Muscle of leg (tissue), 3 donors: ENCODE measurements at regions not wholly inside any gene's neighbourhood (a gene's known extent, or its start where the extent isn't known, plus 50 kb on each side); places are given as distances from the start of the nearest gene placed in this dataset.
"Not testable (repeated sequence)": the region's sequence is repeated elsewhere in the genome, so short reads cannot be mapped to it uniquely, and the experiment has no call there.

Source experiments
- DNase-seq: peaks from one replicate; pipeline ENCODE4 v3.0.0; 2013
- H3K27ac ChIP-seq: one replicate; pipeline ENCODE4 v1.5.1; 2013; ENCODE audit warnings: mild to moderate bottlenecking, low read length, control low read depth
- H3K27me3 ChIP-seq: one replicate; pipeline ENCODE4 v1.6.1; 2013; ENCODE audit warnings: low read length; ENCODE audit not compliant: control insufficient read depth, insufficient read depth
- H3K36me3 ChIP-seq: one replicate; pipeline ENCODE4 v1.6.1; 2013; ENCODE audit warnings: low read length; ENCODE audit not compliant: control insufficient read depth, insufficient read depth
- H3K4me1 ChIP-seq: one replicate; pipeline ENCODE4 v1.6.1; 2013; ENCODE audit warnings: low read length; ENCODE audit not compliant: control insufficient read depth, insufficient read depth
- H3K4me3 ChIP-seq: one replicate; pipeline ENCODE4 v1.5.1; 2013; ENCODE audit warnings: low read length, control low read depth
- H3K9me3 ChIP-seq: replicated peaks from 2 replicates; pipeline ENCODE4 v1.6.1; 2013; ENCODE audit warnings: low read depth, low read length; ENCODE audit not compliant: control insufficient read depth
- WGBS: methylation state at CpG from one replicate; pipeline ENCODE4 v1.1.5; 2013; ENCODE audit warnings: missing lambda C conversion rate; ENCODE audit not compliant: insufficient coverage; 5-methylcytosine and 5-hydroxymethylcytosine counted together

- DNase-seq, H3K4me3 ChIP-seq, H3K27me3 ChIP-seq, H3K9me3 ChIP-seq, H3K4me1 ChIP-seq, H3K36me3 ChIP-seq, H3K27ac ChIP-seq: not testable (repeated sequence)
- no CpG with 5 or more reads among the region's 1 CpG for WGBS
Observed at GRCh38 chr17:72386173-72386572, 265.4 kb downstream of the SOX9 start.

- WGBS: 45% methylated on average over 2 of the region's 5 CpGs
Observed at GRCh38 chr17:72386619-72387237, 265.9 kb downstream of the SOX9 start.

GRCh38 chr17:72387487-72387886 lies 266.7 kb downstream of the SOX9 start:
- DNase-seq: peak; percentile 43
- peaks cover 7% of the 10 kb centered on the region for H3K4me1 ChIP-seq
- WGBS: 52% methylated on average over 3 of the region's 7 CpGs

More at GRCh38 chr17:72386619-72387237, 265.9 kb downstream of the SOX9 start:
- Histone ChIP-seq H3K9me3 (no peaks in the 10 kb centered on the region), H3K27ac (no peak overlapping the region), H3K4me3 (no peak overlapping the region), H3K4me1 (peaks cover 3% of the 10 kb centered on the region), H3K36me3 (no peaks in the 10 kb centered on the region), H3K27me3 (no peaks in the 10 kb centered on the region)
- no peak for DNase-seq

GRCh38 chr17:72387969-72388368 lies 267.1 kb downstream of the SOX9 start:
- H3K4me1 ChIP-seq: peaks cover 11% of the 10 kb centered on the region
- no peaks in the 10 kb centered on the region for H3K36me3 ChIP-seq
- H3K27me3 ChIP-seq: peaks cover 5% of the 10 kb centered on the region
- no peak overlapping the region for H3K27ac ChIP-seq
- no CpG with 5 or more reads among the region's 3 CpGs for WGBS
- no peak overlapping the region for H3K4me3 ChIP-seq
- H3K9me3 ChIP-seq: no peaks in the 10 kb centered on the region
- DNase-seq: no peak

More at GRCh38 chr17:72387487-72387886, 266.7 kb downstream of the SOX9 start:
- Histone ChIP-seq H3K27ac (no peak overlapping the region), H3K36me3 (no peaks in the 10 kb centered on the region), H3K4me3 (no peak overlapping the region), H3K27me3 (peaks cover 1% of the 10 kb centered on the region), H3K9me3 (no peaks in the 10 kb centered on the region)

- Histone ChIP-seq H3K4me1 (peaks cover 8% of the 10 kb centered on the region), H3K27me3 (peaks cover 5% of the 10 kb centered on the region), H3K9me3 (no peaks in the 10 kb centered on the region), H3K4me3 (no peak overlapping the region), H3K36me3 (no peaks in the 10 kb centered on the region), H3K27ac (no peak overlapping the region)
- 90% methylated on average over 3 of the region's 10 CpGs for WGBS
- DNase-seq: no peak
Observed at GRCh38 chr17:72388765-72389473, 268.1 kb downstream of the SOX9 start.

GRCh38 chr17:72390675-72391508 lies 270.1 kb downstream of the SOX9 start:
- Histone ChIP-seq H3K9me3 (no peaks in the 10 kb centered on the region), H3K4me3 (no peak overlapping the region), H3K27ac (no peak overlapping the region), H3K27me3 (peaks cover 5% of the 10 kb centered on the region), H3K4me1 (peaks cover 8% of the 10 kb centered on the region), H3K36me3 (no peaks in the 10 kb centered on the region)
- 90% methylated on average over 1 of the region's 3 CpGs for WGBS
- no peak for DNase-seq

GRCh38 chr17:72392056-72393010 lies 271.5 kb downstream of the SOX9 start:
- H3K27ac ChIP-seq: no peak overlapping the region
- no peaks in the 10 kb centered on the region for H3K9me3 ChIP-seq
- DNase-seq: peak; percentile 82
- no peaks in the 10 kb centered on the region for H3K36me3 ChIP-seq
- H3K27me3 ChIP-seq: peaks cover 5% of the 10 kb centered on the region
- 74% methylated on average over 10 of the region's 18 CpGs for WGBS
- H3K4me3 ChIP-seq: no peak overlapping the region
- peaks cover 8% of the 10 kb centered on the region for H3K4me1 ChIP-seq

- no CpG with 5 or more reads among the region's 2 CpGs for WGBS
- DNase-seq: no peak
- Histone ChIP-seq H3K4me3 (no peak overlapping the region), H3K4me1 (peaks cover 8% of the 10 kb centered on the region), H3K27me3 (peaks cover 5% of the 10 kb centered on the region), H3K9me3 (no peaks in the 10 kb centered on the region), H3K27ac (no peak overlapping the region), H3K36me3 (no peaks in the 10 kb centered on the region)
Observed at GRCh38 chr17:72393553-72393952, 272.7 kb downstream of the SOX9 start.

GRCh38 chr17:72394531-72394930 lies 273.7 kb downstream of the SOX9 start:
- Histone ChIP-seq H3K4me1 (peaks cover 8% of the 10 kb centered on the region), H3K27ac (no peak overlapping the region), H3K27me3 (peaks cover 5% of the 10 kb centered on the region), H3K4me3 (no peak overlapping the region), H3K9me3 (no peaks in the 10 kb centered on the region), H3K36me3 (no peaks in the 10 kb centered on the region)
- no peak for DNase-seq
- 40% methylated on average over 2 of the region's 6 CpGs for WGBS
